ENCODE measurements at regions not wholly inside any gene's neighbourhood (a gene's known extent, or its start where the extent isn't known, plus 50 kb on each side); places are given as distances from the start of the nearest gene placed in this dataset.
A peak's percentile ranks its signal among the peaks of the same experiment; 100 is the strongest.

DNA sequence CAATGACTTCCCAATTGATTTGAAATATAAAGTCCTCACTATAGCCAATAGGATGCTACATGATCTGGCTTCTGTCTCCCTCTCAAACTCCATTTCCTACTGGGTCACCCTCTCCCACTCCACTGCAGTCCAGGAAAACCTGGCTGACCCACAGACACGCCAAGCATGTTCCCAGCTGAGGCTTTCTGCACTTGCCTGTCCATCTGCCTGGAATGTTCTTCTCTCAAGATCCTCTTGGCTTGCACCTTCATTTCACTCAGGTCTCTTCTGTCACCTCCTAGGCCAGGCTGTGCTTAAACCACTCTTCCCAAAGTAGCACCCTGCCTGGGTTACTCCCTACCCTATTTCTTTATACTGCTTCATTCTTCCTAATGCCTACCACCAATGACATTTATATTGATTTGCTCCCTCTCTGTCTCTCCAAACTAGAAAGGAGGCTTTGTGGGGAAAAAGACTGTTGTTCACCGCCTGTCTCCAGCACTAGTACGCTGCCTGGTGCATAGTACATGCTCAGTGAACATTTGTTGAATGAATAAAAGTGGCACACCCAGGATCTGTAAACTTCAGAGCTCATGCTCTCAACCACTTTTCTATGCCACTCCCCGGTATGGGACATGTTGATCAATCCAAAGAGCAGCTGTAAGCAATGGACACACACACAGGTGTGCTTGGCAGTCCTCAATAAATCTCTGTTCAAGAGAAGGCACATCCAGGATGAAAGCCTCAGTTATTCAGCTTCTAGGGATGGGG, 261.3 kb downstream of the FOXO1 start:
- 2% methylated on average over 4 of the region's 4 CpGs for WGBS (ENCODE audit: insufficient coverage, low coverage, missing lambda C conversion rate)
- intact Hi-C loops (cut with micrococcal nuclease), result no loop called here
- BruUV-seq (replicated peaks), result no TSS peak
- no peak overlapping the region for H3K4me3 ChIP-seq
- H3K79me2 ChIP-seq (ENCODE audit: control insufficient read depth, insufficient read depth, low read length), result no peaks in the 10 kb centered on the region
- H3K4me2 ChIP-seq (ENCODE audit: insufficient read depth, low read length), result no peak overlapping the region
- POLR2A ChIA-PET, result no interaction called here
- FAIRE-seq, result no peak
- H3K9me1 ChIP-seq (ENCODE audit: control insufficient read depth, insufficient read depth, low read length), result no peaks in the 10 kb centered on the region
- H3K27ac ChIP-seq (ENCODE audit: extremely low read depth, low read depth, low read length), result no peak overlapping the region
- peaks cover 0 to 15% of the 10 kb centered on the region in 2 experiments; a peak in 2 of 5 replicates for H3K27me3 ChIP-seq (ENCODE audit: control insufficient read depth in 2 of 2, insufficient read depth in 2 of 2, low read length in 2 of 2)
- no peaks in the 10 kb centered on the region for H4K20me1 ChIP-seq (replicated peaks; ENCODE audit: control insufficient read depth, insufficient read depth, low read length)
- H3K4me1 ChIP-seq (replicated peaks in 1 of 2; ENCODE audit: control insufficient read depth in 2 of 2, insufficient read depth in 2 of 2, low read length in 2 of 2), result no peaks in the 10 kb centered on the region; a peak in 1 of 5 replicates
- no peak for DNase-seq (ENCODE audit: extremely low read depth in 1 of 4, low spot score in 3 of 4)
- no peak for ATAC-seq
- CTCF ChIA-PET (ENCODE audit: low intra/inter-chr PET ratio), result no interaction called here
- H3K9me3 ChIP-seq (replicated peaks; ENCODE audit: control insufficient read depth, insufficient read depth, low read depth, low read length), result no peaks in the 10 kb centered on the region
- no peaks in the 10 kb centered on the region for H3K36me3 ChIP-seq (ENCODE audit: control insufficient read depth, insufficient read depth, low read length)
- no peak overlapping the region for H3K9ac ChIP-seq (ENCODE audit: insufficient read depth in 1 of 2, low read depth in 2 of 2, low read length in 2 of 2)
- in situ Hi-C loops (cut with MboI), result no loop called here
- H2AFZ ChIP-seq (ENCODE audit: low read depth, low read length), result no peak overlapping the region
- peak; percentile 51 for TF ChIP-seq RBM25 (IDR thresholded peaks at IDR 0.05; ENCODE audit: low read depth, low read length, severe bottlenecking)
- no peak for TF ChIP-seq ARID1B (IDR thresholded peaks at IDR 0.05)
- TF ChIP-seq LCOR (CRISPR knock-in tag; IDR thresholded peaks at IDR 0.05), result no peak
- no peak for TF ChIP-seq C11orf30 (IDR thresholded peaks at IDR 0.05; ENCODE audit: low read depth)
- TF ChIP-seq ZNF124 (CRISPR knock-in tag; IDR thresholded peaks at IDR 0.05), result no peak
- TF ChIP-seq TCF7L2 (IDR thresholded peaks at IDR 0.05; ENCODE audit: low read depth, low read length), result no peak
- no peak for TF ChIP-seq ZNF696 (CRISPR knock-in tag; conservative IDR thresholded peaks at IDR 0.05)
- TF ChIP-seq ZNF3 (CRISPR knock-in tag; IDR thresholded peaks at IDR 0.05), result peak; percentile 83; the same call in 1 of the 2 replicates
